Activated naive CD8-positive, alpha-beta T cell treated with anti-CD3 and anti-CD28 coated beads, Interleukin-2, amount 50 U/mL, for 24 hours (primary cell): ENCODE measurements at regions not wholly inside any gene's neighbourhood (a gene's known extent, or its start where the extent isn't known, plus 50 kb on each side); places are given as distances from the start of the nearest gene placed in this dataset.
"Not testable (repeated sequence)": the region's sequence is repeated elsewhere in the genome, so short reads cannot be mapped to it uniquely, and the experiment has no call there.

Source experiments
- ATAC-seq: fragments of 150-1000 bp; cut with Tn5 transposase; one replicate; pipeline ENCODE4 v1.10.0; 2021
- DNase-seq: peaks from one replicate; pipeline ENCODE4 v3.0.0; 2021
- H3K27ac Mint-ChIP-seq: one replicate; pipeline ENCODE4 v1.8.0; 2021; ENCODE audit warnings: mild to moderate bottlenecking, mixed read lengths
- H3K27me3 Mint-ChIP-seq: one replicate; pipeline ENCODE4 v1.8.0; 2021; ENCODE audit warnings: mixed read lengths
- H3K36me3 Mint-ChIP-seq: one replicate; pipeline ENCODE4 v1.8.0; 2021; ENCODE audit warnings: low read depth, mixed read lengths
- H3K4me1 Mint-ChIP-seq: one replicate; pipeline ENCODE4 v1.8.0; 2021; ENCODE audit warnings: mixed read lengths
- H3K4me3 Mint-ChIP-seq: one replicate; pipeline ENCODE4 v1.8.0; 2021; ENCODE audit warnings: mild to moderate bottlenecking, moderate library complexity, mixed read lengths
- H3K9me3 Mint-ChIP-seq: one replicate; pipeline ENCODE4 v1.8.0; 2021; ENCODE audit warnings: mixed read lengths

GRCh38 chr2:13768274-13768673, 864.2 kb upstream of the LRATD1 start:
- ATAC-seq (no peak), DNase-seq (no peak)
- H3K4me3 Mint-ChIP-seq = no peak overlapping the region
- no peak overlapping the region for H3K27ac Mint-ChIP-seq
- H3K4me1 Mint-ChIP-seq = no peaks in the 10 kb centered on the region
- no peaks in the 10 kb centered on the region for H3K27me3 Mint-ChIP-seq
- no peaks in the 10 kb centered on the region for H3K36me3 Mint-ChIP-seq
- H3K9me3 Mint-ChIP-seq = peaks cover 6% of the 10 kb centered on the region

- no peak for ATAC-seq
- no peak overlapping the region for H3K27ac Mint-ChIP-seq
- H3K9me3 Mint-ChIP-seq = peaks cover 6% of the 10 kb centered on the region
- no peak overlapping the region for H3K4me3 Mint-ChIP-seq
- no peaks in the 10 kb centered on the region for H3K27me3 Mint-ChIP-seq
- no peaks in the 10 kb centered on the region for H3K4me1 Mint-ChIP-seq
- DNase-seq = no peak
- no peaks in the 10 kb centered on the region for H3K36me3 Mint-ChIP-seq
Observed at GRCh38 chr2:13770279-13770678, 862.2 kb upstream of the LRATD1 start.

GRCh38 chr2:13779996-13780395, 852.5 kb upstream of the LRATD1 start:
- Mint-ChIP-seq H3K4me1 (no peaks in the 10 kb centered on the region), H3K36me3 (no peaks in the 10 kb centered on the region), H3K9me3 (peaks cover 14% of the 10 kb centered on the region), H3K27ac (no peak overlapping the region), H3K27me3 (no peaks in the 10 kb centered on the region), H3K4me3 (no peak overlapping the region)
- DNase-seq (no peak), ATAC-seq (no peak)

GRCh38 chr2:13791019-13791547, 841.4 kb upstream of the LRATD1 start:
- Mint-ChIP-seq H3K36me3 (no peaks in the 10 kb centered on the region), H3K4me1 (no peaks in the 10 kb centered on the region), H3K4me3 (no peak overlapping the region), H3K27me3 (no peaks in the 10 kb centered on the region), H3K9me3 (peaks cover 10% of the 10 kb centered on the region), H3K27ac (no peak overlapping the region)
- no peak for DNase-seq
- no peak for ATAC-seq

GRCh38 chr2:13806539-13806938, 826.0 kb upstream of the LRATD1 start:
- no peaks in the 10 kb centered on the region for H3K36me3 Mint-ChIP-seq
- no peaks in the 10 kb centered on the region for H3K27me3 Mint-ChIP-seq
- H3K4me3 Mint-ChIP-seq = no peak overlapping the region
- DNase-seq (no peak), ATAC-seq (no peak)
- peaks cover 3% of the 10 kb centered on the region for H3K9me3 Mint-ChIP-seq
- no peaks in the 10 kb centered on the region for H3K4me1 Mint-ChIP-seq
- no peak overlapping the region for H3K27ac Mint-ChIP-seq

GRCh38 chr2:13813236-13813635, 819.3 kb upstream of the LRATD1 start:
- ATAC-seq = no peak
- H3K36me3 Mint-ChIP-seq = no peaks in the 10 kb centered on the region
- no peak overlapping the region for H3K4me3 Mint-ChIP-seq
- no peak overlapping the region for H3K27ac Mint-ChIP-seq
- no peak for DNase-seq
- no peaks in the 10 kb centered on the region for H3K27me3 Mint-ChIP-seq
- no peaks in the 10 kb centered on the region for H3K4me1 Mint-ChIP-seq
- peaks cover 8% of the 10 kb centered on the region for H3K9me3 Mint-ChIP-seq

GRCh38 chr2:13818002-13818401, 814.5 kb upstream of the LRATD1 start:
- peaks cover 1% of the 10 kb centered on the region for H3K9me3 Mint-ChIP-seq
- H3K27ac Mint-ChIP-seq = no peak overlapping the region
- no peaks in the 10 kb centered on the region for H3K27me3 Mint-ChIP-seq
- no peak overlapping the region for H3K4me3 Mint-ChIP-seq
- no peak for DNase-seq
- no peaks in the 10 kb centered on the region for H3K36me3 Mint-ChIP-seq
- ATAC-seq = no peak
- H3K4me1 Mint-ChIP-seq = no peaks in the 10 kb centered on the region

- ATAC-seq = no peak
- H3K27ac Mint-ChIP-seq = no peak overlapping the region
- H3K4me3 Mint-ChIP-seq = no peak overlapping the region
Observed at GRCh38 chr2:13819896-13820295, 812.6 kb upstream of the LRATD1 start.

GRCh38 chr2:13821255-13821880, 811.1 kb upstream of the LRATD1 start:
- DNase-seq = no peak
- H3K4me3 Mint-ChIP-seq = no peak overlapping the region
- peaks cover 4% of the 10 kb centered on the region for H3K9me3 Mint-ChIP-seq
- no peaks in the 10 kb centered on the region for H3K36me3 Mint-ChIP-seq
- no peaks in the 10 kb centered on the region for H3K4me1 Mint-ChIP-seq
- no peak for ATAC-seq
- H3K27ac Mint-ChIP-seq = no peak overlapping the region
- no peaks in the 10 kb centered on the region for H3K27me3 Mint-ChIP-seq

More at GRCh38 chr2:13819896-13820295, 812.6 kb upstream of the LRATD1 start:
- no peak for DNase-seq
- H3K9me3 Mint-ChIP-seq = no peaks in the 10 kb centered on the region
- no peaks in the 10 kb centered on the region for H3K27me3 Mint-ChIP-seq
- H3K4me1 Mint-ChIP-seq = no peaks in the 10 kb centered on the region
- no peaks in the 10 kb centered on the region for H3K36me3 Mint-ChIP-seq

GRCh38 chr2:13822365-13822764, 810.2 kb upstream of the LRATD1 start:
- ATAC-seq = no peak
- Mint-ChIP-seq H3K4me3 (no peak overlapping the region), H3K36me3 (no peaks in the 10 kb centered on the region), H3K4me1 (no peaks in the 10 kb centered on the region), H3K27me3 (no peaks in the 10 kb centered on the region), H3K27ac (no peak overlapping the region), H3K9me3 (peaks cover 4% of the 10 kb centered on the region)
- no peak for DNase-seq

GRCh38 chr2:13826314-13826853, 806.1 kb upstream of the LRATD1 start:
- Mint-ChIP-seq H3K9me3 (peaks cover 4% of the 10 kb centered on the region), H3K27me3 (no peaks in the 10 kb centered on the region), H3K4me1 (no peaks in the 10 kb centered on the region), H3K27ac (no peak overlapping the region), H3K36me3 (no peaks in the 10 kb centered on the region), H3K4me3 (no peak overlapping the region)
- DNase-seq (no peak), ATAC-seq (no peak)

GRCh38 chr2:13858626-13859025, 773.9 kb upstream of the LRATD1 start:
- no peak overlapping the region for H3K4me3 Mint-ChIP-seq
- ATAC-seq (no peak), DNase-seq (no peak)
- no peak overlapping the region for H3K27ac Mint-ChIP-seq
- H3K9me3 Mint-ChIP-seq = peaks cover 5% of the 10 kb centered on the region
- H3K27me3 Mint-ChIP-seq = no peaks in the 10 kb centered on the region
- no peaks in the 10 kb centered on the region for H3K36me3 Mint-ChIP-seq
- no peaks in the 10 kb centered on the region for H3K4me1 Mint-ChIP-seq

- H3K36me3 Mint-ChIP-seq, ATAC-seq, DNase-seq, H3K27ac Mint-ChIP-seq, H3K4me3 Mint-ChIP-seq, H3K4me1 Mint-ChIP-seq, H3K27me3 Mint-ChIP-seq: not testable (repeated sequence)
- peaks cover 35% of the 10 kb centered on the region for H3K9me3 Mint-ChIP-seq
Observed at GRCh38 chr2:13868275-13868674, 764.2 kb upstream of the LRATD1 start.

- Mint-ChIP-seq H3K9me3 (peaks cover 6% of the 10 kb centered on the region), H3K4me3 (no peak overlapping the region), H3K36me3 (no peaks in the 10 kb centered on the region), H3K27ac (no peak overlapping the region), H3K4me1 (no peaks in the 10 kb centered on the region), H3K27me3 (no peaks in the 10 kb centered on the region)
- DNase-seq (no peak), ATAC-seq (no peak)
Observed at GRCh38 chr2:13876491-13877037, 756.0 kb upstream of the LRATD1 start.

- Mint-ChIP-seq H3K9me3 (peaks cover 10% of the 10 kb centered on the region), H3K4me3 (no peak overlapping the region), H3K27me3 (no peaks in the 10 kb centered on the region), H3K36me3 (no peaks in the 10 kb centered on the region), H3K4me1 (no peaks in the 10 kb centered on the region), H3K27ac (no peak overlapping the region)
- ATAC-seq = no peak
- no peak for DNase-seq
Observed at GRCh38 chr2:13877571-13877970, 754.9 kb upstream of the LRATD1 start.
